ENCODE measurements at regions not wholly inside any gene's neighbourhood (a gene's known extent, or its start where the extent isn't known, plus 50 kb on each side); places are given as distances from the start of the nearest gene placed in this dataset.
A peak's percentile ranks its signal among the peaks of the same experiment; 100 is the strongest.

DNA sequence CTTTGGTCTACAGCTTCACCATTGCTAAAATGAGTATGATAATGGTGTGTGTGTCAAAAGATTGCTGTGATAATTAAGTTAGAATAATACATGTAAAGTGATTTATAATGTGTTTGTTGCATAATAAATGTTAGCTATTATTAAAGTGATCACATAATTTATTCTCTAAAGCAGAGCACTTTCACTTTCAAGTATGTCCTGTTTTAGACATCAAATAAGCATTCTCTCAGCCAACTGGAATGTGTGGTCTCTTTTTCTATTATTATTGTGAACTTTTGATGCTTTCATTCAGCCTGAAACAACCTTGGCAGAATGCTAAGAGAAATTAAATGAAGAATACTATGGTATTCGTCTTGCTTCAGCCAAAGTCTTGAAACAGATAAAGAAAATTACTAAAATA is 102.8 kb upstream of the COL11A1 start:
- no peak overlapping the region for H3K4me2 ChIP-seq (ENCODE audit: low read length)
- H3K4me1 ChIP-seq (ENCODE audit: control insufficient read depth in 1 of 2, insufficient read depth in 2 of 2, low read length in 2 of 2), result no peaks in the 10 kb centered on the region
- no peak overlapping the region for H3K14ac ChIP-seq (ENCODE audit: low read length)
- no peaks in the 10 kb centered on the region for H3K79me2 ChIP-seq (ENCODE audit: control insufficient read depth, insufficient read depth, low read length, poor library complexity)
- no peak overlapping the region for H2BK120ac ChIP-seq (ENCODE audit: insufficient read depth, low read length, poor library complexity)
- H3K27ac ChIP-seq (ENCODE audit: low read depth, low read length), result no peak overlapping the region
- H3K4me3 ChIP-seq (ENCODE audit: low read depth, low read length), result no peak overlapping the region
- no peak overlapping the region for H3K23ac ChIP-seq (ENCODE audit: low read length)
- no peak overlapping the region for H3K9ac ChIP-seq (ENCODE audit: low read length)
- no peak overlapping the region for H3K18ac ChIP-seq (ENCODE audit: low read length)
- no peaks in the 10 kb centered on the region for H3K9me3 ChIP-seq (ENCODE audit: insufficient read depth, low read depth, low read length)
- no peaks in the 10 kb centered on the region for H3K36me3 ChIP-seq (ENCODE audit: control insufficient read depth in 1 of 2, insufficient read depth in 2 of 2, low read length in 2 of 2)
- H4K8ac ChIP-seq (ENCODE audit: low read depth, low read length), result no peak overlapping the region
- no CpG with 5 or more reads among the region's 1 CpG for WGBS (ENCODE audit: extremely low coverage, insufficient coverage, insufficient read length)
- no peaks in the 10 kb centered on the region for H3K79me1 ChIP-seq (ENCODE audit: low read length)
- no peak overlapping the region for H4K91ac ChIP-seq (ENCODE audit: low read depth, low read length)
- no peak overlapping the region for H2BK5ac ChIP-seq (ENCODE audit: low read depth, low read length, poor library complexity)
- H2AFZ ChIP-seq (ENCODE audit: insufficient read depth, low read length, poor library complexity), result no peak overlapping the region
- H2BK12ac ChIP-seq (ENCODE audit: low read length), result no peak overlapping the region
- no peaks in the 10 kb centered on the region for H3K27me3 ChIP-seq (ENCODE audit: insufficient read depth, low read length)
- no peak overlapping the region for H3K4ac ChIP-seq (ENCODE audit: low read depth, low read length)
- no peak for DNase-seq
- no peak overlapping the region for H2AK5ac ChIP-seq (ENCODE audit: low read length)
- H4K12ac ChIP-seq (ENCODE audit: low read depth, low read length), result no peak overlapping the region

DNA sequence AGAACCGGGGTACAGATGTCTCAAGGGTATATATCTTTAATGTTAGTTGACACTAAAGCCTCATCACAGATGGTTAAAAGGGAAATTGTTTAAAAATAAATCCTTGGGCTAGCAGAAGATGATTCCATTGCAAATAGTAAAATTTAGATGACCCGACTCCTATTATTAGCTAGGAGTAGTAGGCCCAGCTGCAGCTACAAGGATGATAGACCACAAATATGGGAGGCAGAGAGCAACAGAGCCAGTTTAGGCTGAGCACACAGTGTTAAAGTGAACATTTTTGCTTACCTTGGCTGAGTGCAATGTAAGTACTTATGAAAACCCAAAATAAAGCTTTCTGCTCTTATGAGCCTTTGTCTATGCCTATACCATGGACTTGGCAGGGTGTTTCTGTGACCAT is 100.5 kb upstream of the COL11A1 start:
- H2AFZ ChIP-seq (ENCODE audit: insufficient read depth, low read length, poor library complexity), result no peak overlapping the region
- no peak overlapping the region for H3K14ac ChIP-seq (ENCODE audit: low read length)
- no peaks in the 10 kb centered on the region for H3K79me2 ChIP-seq (ENCODE audit: control insufficient read depth, insufficient read depth, low read length, poor library complexity)
- WGBS (ENCODE audit: extremely low coverage, insufficient coverage, insufficient read length), result no CpG with 5 or more reads among the region's 2 CpGs
- H3K4me2 ChIP-seq (ENCODE audit: low read length), result no peak overlapping the region
- H3K9ac ChIP-seq (ENCODE audit: low read length), result no peak overlapping the region
- no peak overlapping the region for H2BK5ac ChIP-seq (ENCODE audit: low read depth, low read length, poor library complexity)
- H2BK120ac ChIP-seq (ENCODE audit: insufficient read depth, low read length, poor library complexity), result no peak overlapping the region
- H3K27ac ChIP-seq (ENCODE audit: low read depth, low read length), result no peak overlapping the region
- H2AK5ac ChIP-seq (ENCODE audit: low read length), result no peak overlapping the region
- H3K23ac ChIP-seq (ENCODE audit: low read length), result no peak overlapping the region
- no peaks in the 10 kb centered on the region for H3K27me3 ChIP-seq (ENCODE audit: insufficient read depth, low read length)
- H3K36me3 ChIP-seq (ENCODE audit: control insufficient read depth in 1 of 2, insufficient read depth in 2 of 2, low read length in 2 of 2), result no peaks in the 10 kb centered on the region
- no peak overlapping the region for H3K18ac ChIP-seq (ENCODE audit: low read length)
- no peak for DNase-seq
- no peaks in the 10 kb centered on the region for H3K9me3 ChIP-seq (ENCODE audit: insufficient read depth, low read depth, low read length)
- H3K4ac ChIP-seq (ENCODE audit: low read depth, low read length), result no peak overlapping the region
- H3K79me1 ChIP-seq (ENCODE audit: low read length), result no peaks in the 10 kb centered on the region
- H4K12ac ChIP-seq (ENCODE audit: low read depth, low read length), result no peak overlapping the region
- no peak overlapping the region for H4K8ac ChIP-seq (ENCODE audit: low read depth, low read length)
- H2BK12ac ChIP-seq (ENCODE audit: low read length), result no peak overlapping the region
- no peak overlapping the region for H3K4me3 ChIP-seq (ENCODE audit: low read depth, low read length)
- no peak overlapping the region for H4K91ac ChIP-seq (ENCODE audit: low read depth, low read length)
- no peaks in the 10 kb centered on the region for H3K4me1 ChIP-seq (ENCODE audit: control insufficient read depth in 1 of 2, insufficient read depth in 2 of 2, low read length in 2 of 2)

DNA sequence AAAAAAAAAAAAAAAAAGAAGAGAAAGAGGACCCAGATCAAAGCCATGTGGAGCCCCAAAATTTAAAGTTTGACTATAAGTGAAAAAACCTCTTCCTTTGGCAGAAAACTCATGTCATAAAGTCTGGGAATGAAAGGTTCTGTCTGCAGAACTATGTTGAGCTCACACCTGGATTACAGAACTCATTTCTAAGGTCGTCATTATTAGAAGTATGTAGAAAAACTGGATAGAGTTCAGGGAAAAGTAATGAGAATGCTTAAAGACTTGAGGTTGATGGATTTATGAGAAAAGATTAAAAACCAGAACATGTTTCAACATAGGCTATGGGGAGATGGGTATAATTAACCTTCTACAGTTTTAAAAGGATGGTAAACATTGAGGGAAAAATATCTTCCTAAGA is 90.7 kb upstream of the COL11A1 start:
- Histone ChIP-seq H3K79me2 (ENCODE audit: control insufficient read depth, insufficient read depth, low read length, poor library complexity) (no peaks in the 10 kb centered on the region), H3K9me3 (ENCODE audit: insufficient read depth, low read depth, low read length) (no peaks in the 10 kb centered on the region), H3K4me1 (ENCODE audit: control insufficient read depth in 1 of 2, insufficient read depth in 2 of 2, low read length in 2 of 2) (no peaks in the 10 kb centered on the region), H4K8ac (ENCODE audit: low read depth, low read length) (no peak overlapping the region), H3K4ac (ENCODE audit: low read depth, low read length) (no peak overlapping the region), H3K23ac (ENCODE audit: low read length) (no peak overlapping the region), H2BK120ac (ENCODE audit: insufficient read depth, low read length, poor library complexity) (no peak overlapping the region), H3K14ac (ENCODE audit: low read length) (no peak overlapping the region), H2AK5ac (ENCODE audit: low read length) (no peak overlapping the region), H4K91ac (ENCODE audit: low read depth, low read length) (no peak overlapping the region), H3K9ac (ENCODE audit: low read length) (no peak overlapping the region), H4K12ac (ENCODE audit: low read depth, low read length) (no peak overlapping the region), H3K79me1 (ENCODE audit: low read length) (no peaks in the 10 kb centered on the region), H2BK12ac (ENCODE audit: low read length) (no peak overlapping the region), H2AFZ (ENCODE audit: insufficient read depth, low read length, poor library complexity) (no peak overlapping the region), H3K4me3 (ENCODE audit: low read depth, low read length) (no peak overlapping the region), H3K18ac (ENCODE audit: low read length) (no peak overlapping the region), H3K4me2 (ENCODE audit: low read length) (no peak overlapping the region), H3K36me3 (ENCODE audit: control insufficient read depth in 1 of 2, insufficient read depth in 2 of 2, low read length in 2 of 2) (no peaks in the 10 kb centered on the region), H3K27ac (ENCODE audit: low read depth, low read length) (no peak overlapping the region), H2BK5ac (ENCODE audit: low read depth, low read length, poor library complexity) (no peak overlapping the region), H3K27me3 (ENCODE audit: insufficient read depth, low read length) (no peaks in the 10 kb centered on the region)
- WGBS (ENCODE audit: extremely low coverage, insufficient coverage, insufficient read length), result no CpG with 5 or more reads among the region's 1 CpG
- peak in 1 of 2 donors; percentile 52 for DNase-seq

DNA sequence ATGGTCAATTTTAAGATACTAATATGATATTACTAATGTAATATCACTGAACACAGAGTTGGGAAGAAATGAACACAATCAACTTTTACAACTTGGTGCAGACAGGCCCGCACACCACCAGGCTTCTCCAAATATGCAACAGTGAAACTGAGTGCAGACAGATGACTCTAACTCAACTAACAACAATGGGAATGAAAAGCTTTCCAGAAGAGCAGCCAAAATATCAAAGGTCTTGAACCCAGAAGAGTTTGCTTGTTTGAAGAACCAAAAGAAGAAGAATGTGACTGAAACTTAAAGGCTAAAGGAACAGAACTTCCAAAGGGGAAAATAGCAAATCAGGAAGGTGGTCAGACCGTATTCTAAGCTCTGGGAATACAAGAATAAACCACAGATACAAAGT is 89.8 kb upstream of the COL11A1 start:
- no peak overlapping the region for H3K9ac ChIP-seq (ENCODE audit: low read length)
- H3K27me3 ChIP-seq (ENCODE audit: insufficient read depth, low read length), result no peaks in the 10 kb centered on the region
- no peaks in the 10 kb centered on the region for H3K4me1 ChIP-seq (ENCODE audit: control insufficient read depth in 1 of 2, insufficient read depth in 2 of 2, low read length in 2 of 2)
- DNase-seq, result no peak
- no peak overlapping the region for H2AK5ac ChIP-seq (ENCODE audit: low read length)
- H4K91ac ChIP-seq (ENCODE audit: low read depth, low read length), result no peak overlapping the region
- H3K9me3 ChIP-seq (ENCODE audit: insufficient read depth, low read depth, low read length), result no peaks in the 10 kb centered on the region
- no peak overlapping the region for H2BK12ac ChIP-seq (ENCODE audit: low read length)
- no peak overlapping the region for H3K4ac ChIP-seq (ENCODE audit: low read depth, low read length)
- no peak overlapping the region for H3K27ac ChIP-seq (ENCODE audit: low read depth, low read length)
- H2AFZ ChIP-seq (ENCODE audit: insufficient read depth, low read length, poor library complexity), result no peak overlapping the region
- no peak overlapping the region for H3K18ac ChIP-seq (ENCODE audit: low read length)
- no peak overlapping the region for H2BK5ac ChIP-seq (ENCODE audit: low read depth, low read length, poor library complexity)
- H3K36me3 ChIP-seq (ENCODE audit: control insufficient read depth in 1 of 2, insufficient read depth in 2 of 2, low read length in 2 of 2), result no peaks in the 10 kb centered on the region
- H4K8ac ChIP-seq (ENCODE audit: low read depth, low read length), result no peak overlapping the region
- no peak overlapping the region for H3K14ac ChIP-seq (ENCODE audit: low read length)
- no peaks in the 10 kb centered on the region for H3K79me1 ChIP-seq (ENCODE audit: low read length)
- no CpG with 5 or more reads among the region's 2 CpGs for WGBS (ENCODE audit: extremely low coverage, insufficient coverage, insufficient read length)
- H3K79me2 ChIP-seq (ENCODE audit: control insufficient read depth, insufficient read depth, low read length, poor library complexity), result no peaks in the 10 kb centered on the region
- H2BK120ac ChIP-seq (ENCODE audit: insufficient read depth, low read length, poor library complexity), result no peak overlapping the region
- H3K23ac ChIP-seq (ENCODE audit: low read length), result no peak overlapping the region
- no peak overlapping the region for H3K4me3 ChIP-seq (ENCODE audit: low read depth, low read length)
- H4K12ac ChIP-seq (ENCODE audit: low read depth, low read length), result no peak overlapping the region
- no peak overlapping the region for H3K4me2 ChIP-seq (ENCODE audit: low read length)

All from trophoblast cell (in vitro differentiated cells and primary cell).